Left lung (tissue), 4 donors: ENCODE measurements at regions not wholly inside any gene's neighbourhood (a gene's known extent, or its start where the extent isn't known, plus 50 kb on each side); places are given as distances from the start of the nearest gene placed in this dataset.

Experiments used
- ATAC-seq: fragments of 200-7000 bp; cut with Tn5 transposase; one replicate; pipeline ENCODE4 v1.9.1; 2020; ENCODE audit warnings: moderate library complexity
- DNase-seq, 4 donors: peaks; one replicate each; pipeline ENCODE4 v3.0.0-alpha.2; 2013 to 2020
- H3K27ac ChIP-seq, 2 donors: fragments of 200-600 bp; sonication (generic) in 1 of 2; one replicate each; pipeline versions ENCODE4 v1.5.0 to v1.8.0; 2020 to 2021
- H3K27me3 ChIP-seq, 2 donors: fragments of 200-600 bp; sonication (generic) in 1 of 2; one replicate each; pipeline versions ENCODE4 v1.5.0 to v1.8.0; 2020 to 2021
- H3K36me3 ChIP-seq, 2 donors: fragments of 200-600 bp; sonication (generic) in 1 of 2; one replicate each; pipeline versions ENCODE4 v1.5.0 to v1.8.0; 2020 to 2021
- H3K4me1 ChIP-seq, 2 donors: fragments of 200-600 bp; one replicate each; pipeline ENCODE4 v1.8.0; 2021
- H3K4me3 ChIP-seq, 2 donors: fragments of 200-600 bp; sonication (generic) in 1 of 2; one replicate each; pipeline versions ENCODE4 v1.5.0 to v1.8.0; 2020 to 2021; ENCODE audit warnings: mild to moderate bottlenecking in 1 of 2
- H3K9me3 ChIP-seq, 2 donors: fragments of 200-600 bp; sonication (generic) in 1 of 2; one replicate each; pipeline versions ENCODE4 v1.5.0 to v1.8.0; 2020 to 2021
- intact Hi-C, 2 donors: fragments of 100-400 bp; cut with DNase I; formaldehyde crosslinking; loops; one replicate each; pipeline versions ENCODE4 v1.11.2 to v1.14.2; 2022
- TF ChIP-seq, protein P1 (sequence below), 2 donors: fragments of 200-600 bp; sonication (generic) in 1 of 2; IDR thresholded peaks; one replicate each; pipeline versions ENCODE4 v1.5.0 to v1.8.0; 2021; ENCODE audit warnings: antibody characterized with exemption in 2 of 2
- donor health status: DM: no; HTN: yes; CAD: no.
- donor health status: DM: no; HTN: no; CAD: no.

DNA sequence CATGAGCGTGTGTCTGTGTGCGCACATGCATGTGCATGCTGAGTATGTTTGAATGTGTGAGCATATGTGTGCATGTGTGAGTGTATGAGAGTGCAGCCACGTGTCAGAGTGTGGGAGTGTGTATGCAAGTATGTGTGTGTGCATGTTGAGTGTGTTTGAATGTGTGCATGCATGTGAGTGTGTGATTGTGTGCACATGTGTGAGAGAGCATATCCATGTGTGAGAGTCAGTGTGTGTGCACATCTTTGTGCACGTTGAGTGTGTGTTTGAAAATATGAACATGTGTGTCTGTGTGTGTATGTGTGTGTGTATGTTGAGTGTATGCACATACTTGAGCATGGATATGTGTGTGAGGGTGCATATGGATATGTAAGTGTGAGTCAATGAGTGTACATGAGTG lies 730.8 kb downstream of the VRK1 start:
- no peak overlapping the region for H3K4me3 ChIP-seq
- H3K9me3 ChIP-seq, result no peaks in the 10 kb centered on the region
- no peaks in the 10 kb centered on the region for H3K27me3 ChIP-seq
- intact Hi-C loops, result no loop called here
- TF ChIP-seq, protein P1, sequence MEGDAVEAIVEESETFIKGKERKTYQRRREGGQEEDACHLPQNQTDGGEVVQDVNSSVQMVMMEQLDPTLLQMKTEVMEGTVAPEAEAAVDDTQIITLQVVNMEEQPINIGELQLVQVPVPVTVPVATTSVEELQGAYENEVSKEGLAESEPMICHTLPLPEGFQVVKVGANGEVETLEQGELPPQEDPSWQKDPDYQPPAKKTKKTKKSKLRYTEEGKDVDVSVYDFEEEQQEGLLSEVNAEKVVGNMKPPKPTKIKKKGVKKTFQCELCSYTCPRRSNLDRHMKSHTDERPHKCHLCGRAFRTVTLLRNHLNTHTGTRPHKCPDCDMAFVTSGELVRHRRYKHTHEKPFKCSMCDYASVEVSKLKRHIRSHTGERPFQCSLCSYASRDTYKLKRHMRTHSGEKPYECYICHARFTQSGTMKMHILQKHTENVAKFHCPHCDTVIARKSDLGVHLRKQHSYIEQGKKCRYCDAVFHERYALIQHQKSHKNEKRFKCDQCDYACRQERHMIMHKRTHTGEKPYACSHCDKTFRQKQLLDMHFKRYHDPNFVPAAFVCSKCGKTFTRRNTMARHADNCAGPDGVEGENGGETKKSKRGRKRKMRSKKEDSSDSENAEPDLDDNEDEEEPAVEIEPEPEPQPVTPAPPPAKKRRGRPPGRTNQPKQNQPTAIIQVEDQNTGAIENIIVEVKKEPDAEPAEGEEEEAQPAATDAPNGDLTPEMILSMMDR (IDR thresholded peaks at IDR 0.05), result no peak
- no peaks in the 10 kb centered on the region for H3K36me3 ChIP-seq
- ATAC-seq (no peak), DNase-seq (no peak)
- H3K27ac ChIP-seq, result no peak overlapping the region
- no peaks in the 10 kb centered on the region for H3K4me1 ChIP-seq

DNA sequence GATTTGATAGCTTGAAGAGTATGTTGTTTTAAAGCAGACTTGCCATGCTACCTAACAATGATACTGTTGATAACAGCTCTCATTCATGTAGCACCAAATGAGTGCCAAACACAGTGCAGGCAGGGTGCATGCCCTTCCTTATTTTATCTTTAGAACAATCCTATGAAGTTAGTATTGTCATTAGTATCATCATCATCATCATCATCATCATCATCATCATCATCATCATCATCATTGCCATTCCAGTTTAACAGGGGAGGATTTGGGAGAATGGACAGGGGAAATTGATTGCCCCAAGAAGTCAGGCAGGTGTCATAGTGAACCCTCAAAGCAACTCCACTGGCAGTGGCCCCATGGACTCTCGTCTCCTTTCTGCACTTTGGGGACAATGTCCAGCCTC lies 734.9 kb downstream of the VRK1 start:
- intact Hi-C loops, result no loop called here
- TF ChIP-seq, protein P1 (IDR thresholded peaks at IDR 0.05), result no peak
- ATAC-seq, result no peak

GRCh38 chr14:97536421-97536820 lies 739.2 kb downstream of the VRK1 start:
- DNase-seq (no peak), ATAC-seq (no peak)
- H3K27me3 ChIP-seq, result peaks cover 0 to 7% of the 10 kb centered on the region in 2 donors
- H3K27ac ChIP-seq, result no peak overlapping the region
- H3K9me3 ChIP-seq, result no peaks in the 10 kb centered on the region
- intact Hi-C loops, result no loop called here
- no peak overlapping the region for H3K4me3 ChIP-seq
- no peaks in the 10 kb centered on the region for H3K4me1 ChIP-seq
- TF ChIP-seq, protein P1 (IDR thresholded peaks at IDR 0.05), result no peak
- no peaks in the 10 kb centered on the region for H3K36me3 ChIP-seq

More for the DNA sequence above, 734.9 kb downstream of the VRK1 start:
- Histone ChIP-seq H3K27me3 (peaks cover 0 to 7% of the 10 kb centered on the region in 2 donors), H3K36me3 (no peaks in the 10 kb centered on the region), H3K9me3 (no peaks in the 10 kb centered on the region), H3K27ac (no peak overlapping the region), H3K4me3 (no peak overlapping the region), H3K4me1 (no peaks in the 10 kb centered on the region)
- no peak for DNase-seq

DNA sequence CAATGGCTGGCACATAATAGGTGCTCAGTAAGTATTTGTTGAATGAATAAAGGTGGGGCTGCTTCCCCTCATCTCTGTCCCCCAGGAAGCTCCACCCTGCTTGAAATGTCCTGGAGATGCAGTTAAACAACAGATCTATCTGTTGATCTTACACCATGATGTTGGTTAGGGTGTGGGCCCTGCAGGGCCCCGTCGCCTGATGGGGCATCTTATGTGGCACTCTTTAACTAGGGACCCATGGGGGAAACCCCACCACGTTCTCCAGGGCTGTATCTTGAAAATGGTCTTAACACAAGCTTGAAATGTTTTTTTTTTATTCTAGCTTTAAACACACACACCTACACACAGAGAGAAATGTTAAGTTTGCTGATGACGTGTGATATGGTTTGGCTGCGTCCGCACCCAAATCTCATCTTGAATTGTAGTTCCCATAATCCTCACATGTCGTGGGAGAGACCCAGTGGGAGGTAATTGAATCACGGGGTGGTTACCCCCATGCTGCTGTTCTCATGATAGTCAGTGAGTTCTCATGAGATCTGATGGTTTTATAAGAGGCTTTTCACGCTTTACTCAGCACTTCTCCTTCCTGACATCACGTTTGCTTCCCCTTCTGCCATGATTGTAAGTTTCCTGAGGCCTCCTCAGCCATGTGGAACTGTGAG lies 741.7 kb downstream of the VRK1 start:
- H3K27ac ChIP-seq, result no peak overlapping the region
- H3K36me3 ChIP-seq, result no peaks in the 10 kb centered on the region
- H3K4me3 ChIP-seq, result no peak overlapping the region
- H3K4me1 ChIP-seq, result peaks cover 0 to under 1% of the 10 kb centered on the region in 2 donors
- no peak for DNase-seq
- no peak for ATAC-seq
- no peaks in the 10 kb centered on the region for H3K27me3 ChIP-seq
- TF ChIP-seq, protein P1 (IDR thresholded peaks at IDR 0.05), result no peak
- intact Hi-C loops, result no loop called here
- no peaks in the 10 kb centered on the region for H3K9me3 ChIP-seq

DNA sequence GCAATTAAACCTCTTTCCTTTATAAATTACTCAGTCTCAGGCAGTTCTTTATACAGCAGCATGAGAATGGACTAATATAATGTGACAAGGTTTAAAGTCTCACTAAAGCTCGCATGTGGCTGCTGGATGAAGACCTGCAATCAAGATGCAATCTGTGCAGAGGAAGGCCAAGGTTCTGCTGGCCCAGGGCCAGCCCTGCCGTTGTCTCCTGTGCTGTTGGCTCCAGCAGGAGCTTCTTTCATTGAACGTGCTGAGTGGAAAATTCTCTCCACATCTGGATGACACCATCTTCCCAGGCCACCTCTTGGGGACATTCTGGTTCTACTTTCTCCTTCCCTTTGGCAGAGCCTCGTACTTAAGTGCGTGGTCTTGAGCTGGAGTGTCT lies 742.2 kb downstream of the VRK1 start:
- ATAC-seq (no peak), DNase-seq (no peak)
- no peaks in the 10 kb centered on the region for H3K27me3 ChIP-seq
- no peak overlapping the region for H3K27ac ChIP-seq
- intact Hi-C loops, result no loop called here
- peaks cover 0 to 5% of the 10 kb centered on the region in 2 donors for H3K4me1 ChIP-seq
- no peak overlapping the region for H3K4me3 ChIP-seq
- TF ChIP-seq, protein P1 (IDR thresholded peaks at IDR 0.05), result no peak
- H3K36me3 ChIP-seq, result no peaks in the 10 kb centered on the region
- no peaks in the 10 kb centered on the region for H3K9me3 ChIP-seq
